BE2C (cell line): ENCODE measurements at regions not wholly inside any gene's neighbourhood (a gene's known extent, or its start where the extent isn't known, plus 50 kb on each side); places are given as distances from the start of the nearest gene placed in this dataset.

Source experiments
- DNase-seq: peaks from one replicate; pipeline ENCODE4 v3.0.0-alpha.2; 2020
- H3K27me3 ChIP-seq: fragments of 250-450 bp; sonication (Bioruptor Pico); 2 replicates; pipeline ENCODE4 v1.5.1; 2020; ENCODE audit warnings: mild to moderate bottlenecking
- H3K36me3 ChIP-seq: fragments of 250-450 bp; sonication (Bioruptor Pico); 2 replicates; pipeline ENCODE4 v1.5.1; 2020; ENCODE audit warnings: mild to moderate bottlenecking
- H3K4me1 ChIP-seq: fragments of 250-450 bp; sonication (Bioruptor Pico); 2 replicates; pipeline ENCODE4 v1.5.1; 2020
- H3K4me3 ChIP-seq: 2 replicates; pipeline ENCODE4 v1.5.1; 2011; ENCODE audit warnings: low read depth, low read length
- H3K9me3 ChIP-seq: fragments of 250-450 bp; sonication (Bioruptor Pico); 2 replicates; pipeline ENCODE4 v1.5.1; 2020
- CTCF ChIP-seq: IDR thresholded peaks from 2 replicates; pipeline ENCODE4 v1.5.1; 2012; ENCODE audit warnings: mild to moderate bottlenecking, low read depth, low read length

GRCh38 chr15:70169147-70169546 is 71.4 kb upstream of the TLE3 start:
- Histone ChIP-seq H3K27me3 (no peaks in the 10 kb centered on the region), H3K4me1 (peaks cover 41% of the 10 kb centered on the region), H3K4me3 (no peak overlapping the region)

GRCh38 chr15:70167155-70167554 is 69.4 kb upstream of the TLE3 start:
- H3K4me3 ChIP-seq: no peak overlapping the region
- no peak for DNase-seq
- no peaks in the 10 kb centered on the region for H3K27me3 ChIP-seq
- H3K4me1 ChIP-seq: peaks cover 34% of the 10 kb centered on the region
- no peaks in the 10 kb centered on the region; the same call in 1 of the 2 replicates for H3K9me3 ChIP-seq
- no peak for TF ChIP-seq CTCF
- no peaks in the 10 kb centered on the region for H3K36me3 ChIP-seq

More at GRCh38 chr15:70169147-70169546, 71.4 kb upstream of the TLE3 start:
- Histone ChIP-seq H3K9me3 (no peaks in the 10 kb centered on the region; the same call in 1 of the 2 replicates), H3K36me3 (no peaks in the 10 kb centered on the region)
- DNase-seq: no peak
- TF ChIP-seq CTCF: no peak

GRCh38 chr15:70166506-70167087 is 68.9 kb upstream of the TLE3 start:
- H3K4me3 ChIP-seq: no peak overlapping the region

GRCh38 chr15:70165716-70166284 is 68.1 kb upstream of the TLE3 start:
- H3K4me3 ChIP-seq: no peak overlapping the region
- no peaks in the 10 kb centered on the region; the same call in 1 of the 2 replicates for H3K9me3 ChIP-seq
- no peak for DNase-seq
- H3K27me3 ChIP-seq: no peaks in the 10 kb centered on the region
- no peaks in the 10 kb centered on the region for H3K36me3 ChIP-seq
- TF ChIP-seq CTCF: no peak
- peaks cover 25% of the 10 kb centered on the region for H3K4me1 ChIP-seq

More at GRCh38 chr15:70166506-70167087, 68.9 kb upstream of the TLE3 start:
- H3K36me3 ChIP-seq: no peaks in the 10 kb centered on the region
- no peaks in the 10 kb centered on the region for H3K27me3 ChIP-seq
- DNase-seq: no peak
- H3K9me3 ChIP-seq: no peaks in the 10 kb centered on the region; the same call in 1 of the 2 replicates
- TF ChIP-seq CTCF: no peak
- peaks cover 29% of the 10 kb centered on the region for H3K4me1 ChIP-seq

- no peaks in the 10 kb centered on the region; the same call in 1 of the 2 replicates for H3K9me3 ChIP-seq
- no peak for DNase-seq
- H3K27me3 ChIP-seq: no peaks in the 10 kb centered on the region
Observed at GRCh38 chr15:70164910-70165715, 67.4 kb upstream of the TLE3 start.

More at GRCh38 chr15:70164910-70165715, 67.4 kb upstream of the TLE3 start:
- no peak for TF ChIP-seq CTCF
- Histone ChIP-seq H3K4me3 (no peak overlapping the region), H3K36me3 (no peaks in the 10 kb centered on the region), H3K4me1 (peaks cover 22% of the 10 kb centered on the region)
